ENCODE measurements at regions not wholly inside any gene's neighbourhood (a gene's known extent, or its start where the extent isn't known, plus 50 kb on each side); places are given as distances from the start of the nearest gene placed in this dataset.

DNA sequence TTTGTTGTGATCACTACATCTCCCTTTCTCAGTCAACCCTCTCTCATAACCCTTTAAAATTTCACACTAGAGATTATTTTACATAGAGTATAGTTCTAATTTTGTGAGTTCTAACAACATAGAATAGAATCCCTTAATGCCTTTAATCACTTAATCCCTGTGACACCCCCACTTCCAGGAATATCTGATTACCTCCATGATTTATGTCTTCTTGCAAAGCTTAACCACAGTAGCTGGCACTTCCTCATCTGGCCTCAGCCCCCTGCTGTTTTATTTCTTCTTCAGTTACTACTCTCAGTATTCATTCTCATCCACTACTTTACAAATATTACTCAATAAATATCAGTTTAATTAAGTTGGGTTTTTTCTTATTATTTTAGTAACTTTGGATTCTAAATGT is 340.9 kb downstream of the CENPC start:
- TF ChIP-seq, protein P1, sequence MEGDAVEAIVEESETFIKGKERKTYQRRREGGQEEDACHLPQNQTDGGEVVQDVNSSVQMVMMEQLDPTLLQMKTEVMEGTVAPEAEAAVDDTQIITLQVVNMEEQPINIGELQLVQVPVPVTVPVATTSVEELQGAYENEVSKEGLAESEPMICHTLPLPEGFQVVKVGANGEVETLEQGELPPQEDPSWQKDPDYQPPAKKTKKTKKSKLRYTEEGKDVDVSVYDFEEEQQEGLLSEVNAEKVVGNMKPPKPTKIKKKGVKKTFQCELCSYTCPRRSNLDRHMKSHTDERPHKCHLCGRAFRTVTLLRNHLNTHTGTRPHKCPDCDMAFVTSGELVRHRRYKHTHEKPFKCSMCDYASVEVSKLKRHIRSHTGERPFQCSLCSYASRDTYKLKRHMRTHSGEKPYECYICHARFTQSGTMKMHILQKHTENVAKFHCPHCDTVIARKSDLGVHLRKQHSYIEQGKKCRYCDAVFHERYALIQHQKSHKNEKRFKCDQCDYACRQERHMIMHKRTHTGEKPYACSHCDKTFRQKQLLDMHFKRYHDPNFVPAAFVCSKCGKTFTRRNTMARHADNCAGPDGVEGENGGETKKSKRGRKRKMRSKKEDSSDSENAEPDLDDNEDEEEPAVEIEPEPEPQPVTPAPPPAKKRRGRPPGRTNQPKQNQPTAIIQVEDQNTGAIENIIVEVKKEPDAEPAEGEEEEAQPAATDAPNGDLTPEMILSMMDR (IDR thresholded peaks at IDR 0.05): no peak
- TF ChIP-seq, protein P2, sequence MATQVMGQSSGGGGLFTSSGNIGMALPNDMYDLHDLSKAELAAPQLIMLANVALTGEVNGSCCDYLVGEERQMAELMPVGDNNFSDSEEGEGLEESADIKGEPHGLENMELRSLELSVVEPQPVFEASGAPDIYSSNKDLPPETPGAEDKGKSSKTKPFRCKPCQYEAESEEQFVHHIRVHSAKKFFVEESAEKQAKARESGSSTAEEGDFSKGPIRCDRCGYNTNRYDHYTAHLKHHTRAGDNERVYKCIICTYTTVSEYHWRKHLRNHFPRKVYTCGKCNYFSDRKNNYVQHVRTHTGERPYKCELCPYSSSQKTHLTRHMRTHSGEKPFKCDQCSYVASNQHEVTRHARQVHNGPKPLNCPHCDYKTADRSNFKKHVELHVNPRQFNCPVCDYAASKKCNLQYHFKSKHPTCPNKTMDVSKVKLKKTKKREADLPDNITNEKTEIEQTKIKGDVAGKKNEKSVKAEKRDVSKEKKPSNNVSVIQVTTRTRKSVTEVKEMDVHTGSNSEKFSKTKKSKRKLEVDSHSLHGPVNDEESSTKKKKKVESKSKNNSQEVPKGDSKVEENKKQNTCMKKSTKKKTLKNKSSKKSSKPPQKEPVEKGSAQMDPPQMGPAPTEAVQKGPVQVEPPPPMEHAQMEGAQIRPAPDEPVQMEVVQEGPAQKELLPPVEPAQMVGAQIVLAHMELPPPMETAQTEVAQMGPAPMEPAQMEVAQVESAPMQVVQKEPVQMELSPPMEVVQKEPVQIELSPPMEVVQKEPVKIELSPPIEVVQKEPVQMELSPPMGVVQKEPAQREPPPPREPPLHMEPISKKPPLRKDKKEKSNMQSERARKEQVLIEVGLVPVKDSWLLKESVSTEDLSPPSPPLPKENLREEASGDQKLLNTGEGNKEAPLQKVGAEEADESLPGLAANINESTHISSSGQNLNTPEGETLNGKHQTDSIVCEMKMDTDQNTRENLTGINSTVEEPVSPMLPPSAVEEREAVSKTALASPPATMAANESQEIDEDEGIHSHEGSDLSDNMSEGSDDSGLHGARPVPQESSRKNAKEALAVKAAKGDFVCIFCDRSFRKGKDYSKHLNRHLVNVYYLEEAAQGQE (IDR thresholded peaks at IDR 0.05; ENCODE audit: insufficient read depth in 1 of 2, low read depth in 2 of 2, low read length in 1 of 2): no peak

All from Panc1 (cell line).